Fibroblast of skin of abdomen (primary cell): ENCODE measurements at regions not wholly inside any gene's neighbourhood (a gene's known extent, or its start where the extent isn't known, plus 50 kb on each side); places are given as distances from the start of the nearest gene placed in this dataset.

Experiments used
- DNase-seq: peaks from one replicate; pipeline ENCODE4 v3.0.0-alpha.2; 2013

- no peak for DNase-seq
Observed at GRCh38 chr12:47558625-47559345, 147.0 kb downstream of the RPAP3 start.

GRCh38 chr12:47557386-47557785, 148.4 kb downstream of the RPAP3 start:
- no peak for DNase-seq

GRCh38 chr12:47556261-47557030, 149.4 kb downstream of the RPAP3 start:
- DNase-seq: no peak

- DNase-seq: peak; percentile 41
Observed at GRCh38 chr12:47554046-47554653, 151.7 kb downstream of the RPAP3 start.

GRCh38 chr12:47553266-47553665, 152.6 kb downstream of the RPAP3 start:
- no peak for DNase-seq

- DNase-seq: no peak
Observed at GRCh38 chr12:47551426-47551851, 154.4 kb downstream of the RPAP3 start.

GRCh38 chr12:47549258-47549657, 156.6 kb downstream of the RPAP3 start:
- peak; percentile 6 for DNase-seq

GRCh38 chr12:47548401-47548800, 157.4 kb downstream of the RPAP3 start:
- no peak for DNase-seq

GRCh38 chr12:47547077-47547476, 158.8 kb downstream of the RPAP3 start:
- DNase-seq: peak; percentile 42

- DNase-seq: no peak
Observed at GRCh38 chr12:47545938-47546609, 159.8 kb downstream of the RPAP3 start.

- DNase-seq: peak; percentile 16
Observed at GRCh38 chr12:47534695-47535094, 171.1 kb downstream of the RPAP3 start.

- DNase-seq: no peak
Observed at GRCh38 chr12:47530050-47530449, 175.8 kb downstream of the RPAP3 start.

- DNase-seq: peak; percentile 62
Observed at GRCh38 chr12:47527816-47528215, 178.0 kb downstream of the RPAP3 start.

- no peak for DNase-seq
Observed at GRCh38 chr12:47520029-47520428, 185.8 kb downstream of the RPAP3 start.

- DNase-seq: no peak
Observed at GRCh38 chr12:47517122-47517521, 188.7 kb downstream of the RPAP3 start.

GRCh38 chr12:47509398-47509851, 196.4 kb downstream of the RPAP3 start:
- DNase-seq: peak; percentile 67

GRCh38 chr12:47507221-47507620, 198.6 kb downstream of the RPAP3 start:
- no peak for DNase-seq

GRCh38 chr12:47504775-47505446, 200.9 kb downstream of the RPAP3 start:
- DNase-seq: peak; percentile 65

- no peak for DNase-seq
Observed at GRCh38 chr12:47493801-47494200, 212.0 kb downstream of the RPAP3 start.

- DNase-seq: no peak
Observed at GRCh38 chr12:47491516-47492305, 214.1 kb downstream of the RPAP3 start.

- DNase-seq: no peak
Observed at GRCh38 chr12:47488888-47489287, 216.9 kb downstream of the RPAP3 start.
